H9 (cell line): ENCODE measurements at regions not wholly inside any gene's neighbourhood (a gene's known extent, or its start where the extent isn't known, plus 50 kb on each side); places are given as distances from the start of the nearest gene placed in this dataset.

ENCODE experiments used
- DNase-seq: peaks from one replicate; pipeline ENCODE4 v3.0.0-alpha.2; 2017
- H2AFZ ChIP-seq: one replicate; pipeline ENCODE4 v1.6.1; 2013; ENCODE audit warnings: mild to moderate bottlenecking, low read length, control low read depth, moderate library complexity
- H2AK5ac ChIP-seq: 2 replicates; pipeline ENCODE4 v1.6.1; 2013; ENCODE audit warnings: low read length, control low read depth, mixed read lengths; ENCODE audit not compliant: insufficient read length
- H2BK120ac ChIP-seq: one replicate; pipeline ENCODE4 v1.6.1; 2013; ENCODE audit warnings: low read depth, mild to moderate bottlenecking, low read length, control low read depth, inconsistent platforms; ENCODE audit not compliant: poor library complexity, severe bottlenecking
- H2BK12ac ChIP-seq: 2 replicates; pipeline ENCODE4 v1.6.1; 2013; ENCODE audit warnings: low read length, control low read depth, mixed read lengths, low read depth; ENCODE audit not compliant: insufficient read length
- H2BK15ac ChIP-seq: 2 replicates; pipeline ENCODE4 v1.6.1; 2013; ENCODE audit warnings: low read depth, low read length, control low read depth
- H2BK20ac ChIP-seq: one replicate; pipeline ENCODE4 v1.6.1; 2013; ENCODE audit warnings: low read depth, mild to moderate bottlenecking, low read length, control low read depth, inconsistent platforms; ENCODE audit not compliant: poor library complexity, severe bottlenecking
- H2BK5ac ChIP-seq: 2 replicates; pipeline ENCODE4 v1.6.1; 2013; ENCODE audit warnings: low read length, control low read depth, mixed read lengths; ENCODE audit not compliant: insufficient read length
- H3K14ac ChIP-seq: 2 replicates; pipeline ENCODE4 v1.6.1; 2013; ENCODE audit warnings: low read length, control low read depth; ENCODE audit not compliant: insufficient read depth
- H3K18ac ChIP-seq: 2 replicates; pipeline ENCODE4 v1.6.1; 2013; ENCODE audit warnings: low read depth, mild to moderate bottlenecking, mixed read lengths, low read length, control low read depth; ENCODE audit not compliant: insufficient read length
- H3K23ac ChIP-seq: 2 replicates; pipeline ENCODE4 v1.6.1; 2013; ENCODE audit warnings: low read length, control low read depth, mixed read lengths, low read depth; ENCODE audit not compliant: insufficient read length
- H3K23me2 ChIP-seq: 2 replicates; pipeline ENCODE4 v1.6.1; 2013; ENCODE audit warnings: low read depth, mild to moderate bottlenecking, mixed read lengths, low read length, control low read depth; ENCODE audit not compliant: insufficient read length, poor library complexity, severe bottlenecking
- H3K27ac ChIP-seq: 2 replicates; pipeline ENCODE4 v1.5.1; 2013; ENCODE audit warnings: low read length, control low read depth, mixed read lengths, low read depth; ENCODE audit not compliant: insufficient read length
- H3K27me3 ChIP-seq: 2 replicates; pipeline ENCODE4 v1.6.1; 2013; ENCODE audit warnings: low read length, control low read depth, inconsistent platforms; ENCODE audit not compliant: insufficient read depth
- H3K4ac ChIP-seq: 2 replicates; pipeline ENCODE4 v1.6.1; 2013; ENCODE audit warnings: low read depth, mild to moderate bottlenecking, control low read depth, inconsistent platforms, low read length, moderate library complexity
- H3K4me1 ChIP-seq: 2 replicates; pipeline ENCODE4 v1.6.1; 2013; ENCODE audit warnings: low read length, control low read depth, inconsistent platforms; ENCODE audit not compliant: insufficient read depth
- H3K4me2 ChIP-seq: 2 replicates; pipeline ENCODE4 v1.6.1; 2013; ENCODE audit warnings: low read length, control low read depth, mixed read lengths; ENCODE audit not compliant: insufficient read length, insufficient read depth
- H3K56ac ChIP-seq: 2 replicates; pipeline ENCODE4 v1.6.1; 2013; ENCODE audit warnings: low read depth, mild to moderate bottlenecking, mixed read lengths, low read length, control low read depth; ENCODE audit not compliant: insufficient read length
- H3K79me1 ChIP-seq: 2 replicates; pipeline ENCODE4 v1.6.1; 2013; ENCODE audit warnings: low read depth, mild to moderate bottlenecking, moderate library complexity, low read length, control low read depth, inconsistent platforms; ENCODE audit not compliant: insufficient read depth, poor library complexity, severe bottlenecking
- H3K79me2 ChIP-seq: 2 replicates; pipeline ENCODE4 v1.6.1; 2013; ENCODE audit warnings: low read length, control low read depth, inconsistent platforms; ENCODE audit not compliant: insufficient read depth
- H3K9ac ChIP-seq: 2 replicates; pipeline ENCODE4 v1.6.1; 2013; ENCODE audit warnings: low read length, control low read depth, mixed read lengths; ENCODE audit not compliant: insufficient read length; ENCODE audit errors: extremely low read depth
- H3K9me3 ChIP-seq: one replicate; pipeline ENCODE4 v1.6.1; 2013; ENCODE audit warnings: low read depth, low read length, inconsistent platforms; ENCODE audit not compliant: control insufficient read depth
- H3T11ph ChIP-seq: one replicate; pipeline ENCODE4 v1.6.1; 2013; ENCODE audit warnings: mild to moderate bottlenecking, low read length, control low read depth, inconsistent platforms
- H4K20me1 ChIP-seq: one replicate; pipeline ENCODE4 v1.6.1; 2013; ENCODE audit not compliant: control insufficient read depth, insufficient read length, insufficient read depth
- H4K5ac ChIP-seq: 2 replicates; pipeline ENCODE4 v1.6.1; 2013; ENCODE audit warnings: low read depth, mild to moderate bottlenecking, mixed read lengths, low read length, control low read depth; ENCODE audit not compliant: insufficient read length
- H4K8ac ChIP-seq: replicated peaks from 2 replicates; pipeline ENCODE4 v1.6.1; 2013; ENCODE audit warnings: low read length, control low read depth, mixed read lengths, low read depth; ENCODE audit not compliant: insufficient read length
- H4K91ac ChIP-seq: 2 replicates; pipeline ENCODE4 v1.6.1; 2013; ENCODE audit warnings: low read depth, mild to moderate bottlenecking, moderate library complexity, mixed read lengths, low read length, control low read depth; ENCODE audit not compliant: insufficient read length
- H3K27ac Mint-ChIP-seq, 3 experiments: 2 replicates in 2 of 3; 3 replicates in 1 of 3; pipeline ENCODE4 v1.8.0; 2020 to 2021; ENCODE audit warnings: mixed read lengths in 3 of 3, mild to moderate bottlenecking in 1 of 3, moderate library complexity in 1 of 3
- H3K27me3 Mint-ChIP-seq: 2 replicates; pipeline ENCODE4 v1.8.0; 2021; ENCODE audit warnings: low read depth, mild to moderate bottlenecking, moderate library complexity, mixed read lengths
- H3K36me3 Mint-ChIP-seq, 3 experiments: 2 replicates in 2 of 3; 3 replicates in 1 of 3; pipeline ENCODE4 v1.8.0; 2020 to 2021; ENCODE audit warnings: low read depth in 3 of 3, mixed read lengths in 3 of 3; ENCODE audit not compliant: insufficient read depth in 1 of 3
- H3K4me1 Mint-ChIP-seq, 2 experiments: 2 replicates each; pipeline ENCODE4 v1.8.0; 2020; ENCODE audit warnings: mixed read lengths in 2 of 2
- H3K4me3 Mint-ChIP-seq, 2 experiments: 2 replicates in 1 of 2; 3 replicates in 1 of 2; pipeline ENCODE4 v1.8.0; 2020 to 2021; ENCODE audit warnings: mild to moderate bottlenecking in 2 of 2, mixed read lengths in 2 of 2, moderate library complexity in 1 of 2
- H3K9me3 Mint-ChIP-seq, 2 experiments: 2 replicates in 1 of 2; 3 replicates in 1 of 2; pipeline ENCODE4 v1.8.0; 2020; ENCODE audit warnings: mild to moderate bottlenecking in 2 of 2, mixed read lengths in 2 of 2, moderate library complexity in 1 of 2
- CTCF ChIP-seq: fragments of 200-600 bp; sonication (generic); conservative IDR thresholded peaks from 3 replicates; pipeline ENCODE4 v1.8.0; 2021; ENCODE audit warnings: antibody characterized with exemption, mild to moderate bottlenecking
- WGBS: extraction: QIAGEN DNeasy Blood & Tissue Kit; methylation state at CpG from one replicate; pipeline ENCODE4 v1.1.7; 2013; ENCODE audit warnings: missing lambda C conversion rate, low lambda C conversion rate, mixed read lengths; ENCODE audit not compliant: insufficient read length; ENCODE audit errors: extremely low coverage; 5-methylcytosine and 5-hydroxymethylcytosine counted together

- H3K4ac ChIP-seq = no peak overlapping the region
- no peak overlapping the region for H2AK5ac ChIP-seq
- H3K79me2 ChIP-seq = no peaks in the 10 kb centered on the region
- no peak overlapping the region for H2BK5ac ChIP-seq
- H4K91ac ChIP-seq = no peak overlapping the region
- H2AFZ ChIP-seq = no peak overlapping the region
- no peak overlapping the region for H3K18ac ChIP-seq
- H4K5ac ChIP-seq = no peak overlapping the region
- Mint-ChIP-seq H3K27me3 (peaks cover 4% of the 10 kb centered on the region), H3K36me3 (peaks cover 2 to 18% (median 4%) of the 10 kb centered on the region in 3 experiments), H3K9me3 (peaks cover 16 to 19% of the 10 kb centered on the region in 2 experiments), H3K27ac (no peak overlapping the region; a peak in 1 of 7 replicates), H3K4me3 (no peak overlapping the region), H3K4me1 (peaks cover 18 to 25% of the 10 kb centered on the region in 2 experiments)
- peaks cover 14% of the 10 kb centered on the region for H3K4me1 ChIP-seq
- H3K9me3 ChIP-seq = no peaks in the 10 kb centered on the region
- H3K9ac ChIP-seq = no peak overlapping the region
- H3K56ac ChIP-seq = no peak overlapping the region
- TF ChIP-seq CTCF = no peak
- H3K23me2 ChIP-seq = no peaks in the 10 kb centered on the region
- H4K20me1 ChIP-seq = no peaks in the 10 kb centered on the region
- H3K4me2 ChIP-seq = no peak overlapping the region
- no peak for DNase-seq
- WGBS = no CpG with 5 or more reads among the region's 1 CpG
- no peak overlapping the region for H3T11ph ChIP-seq
- H3K14ac ChIP-seq = no peak overlapping the region
- no peak overlapping the region for H2BK120ac ChIP-seq
- no peaks in the 10 kb centered on the region for H3K79me1 ChIP-seq
- H4K8ac ChIP-seq = no peak overlapping the region
- no peak overlapping the region for H2BK15ac ChIP-seq
- no peak overlapping the region for H3K23ac ChIP-seq
- H3K27ac ChIP-seq = no peak overlapping the region
- H2BK20ac ChIP-seq = no peak overlapping the region
- no peak overlapping the region for H2BK12ac ChIP-seq
- no peaks in the 10 kb centered on the region for H3K27me3 ChIP-seq
These were observed 511.1 kb downstream of the EBF1 start for GRCh38 chr5:158588617-158589016.
